ENCODE measurements at regions not wholly inside any gene's neighbourhood (a gene's known extent, or its start where the extent isn't known, plus 50 kb on each side); places are given as distances from the start of the nearest gene placed in this dataset.
"Not testable (repeated sequence)": the region's sequence is repeated elsewhere in the genome, so short reads cannot be mapped to it uniquely, and the experiment has no call there.

DNA sequence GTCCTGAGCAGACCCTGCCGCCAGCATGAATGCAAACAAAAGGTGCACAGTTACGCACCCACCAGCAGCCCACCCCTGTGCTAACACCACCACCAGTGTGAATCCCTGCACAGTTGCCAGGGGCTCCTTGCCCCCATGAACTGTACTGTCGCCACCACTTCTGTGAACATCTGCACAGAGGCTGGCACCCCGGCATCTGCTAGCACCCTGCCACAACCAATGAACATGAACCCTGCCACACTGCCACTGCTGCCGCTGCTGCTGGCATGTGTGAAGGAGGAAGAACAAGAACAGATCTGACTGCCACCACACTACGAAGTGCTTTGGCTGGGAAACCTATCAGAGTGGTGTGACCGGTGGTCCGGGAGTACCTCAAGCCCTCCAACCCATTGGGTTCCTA, 261.3 kb downstream of the PARM1 start:
- no peak for DNase-seq (ENCODE audit: low spot score)
- no peak for TF ChIP-seq EZH2phosphoT487 (IDR thresholded peaks at IDR 0.05)
- TF ChIP-seq EZH2 (IDR thresholded peaks at IDR 0.05), result no peak
- TF ChIP-seq, protein P1, sequence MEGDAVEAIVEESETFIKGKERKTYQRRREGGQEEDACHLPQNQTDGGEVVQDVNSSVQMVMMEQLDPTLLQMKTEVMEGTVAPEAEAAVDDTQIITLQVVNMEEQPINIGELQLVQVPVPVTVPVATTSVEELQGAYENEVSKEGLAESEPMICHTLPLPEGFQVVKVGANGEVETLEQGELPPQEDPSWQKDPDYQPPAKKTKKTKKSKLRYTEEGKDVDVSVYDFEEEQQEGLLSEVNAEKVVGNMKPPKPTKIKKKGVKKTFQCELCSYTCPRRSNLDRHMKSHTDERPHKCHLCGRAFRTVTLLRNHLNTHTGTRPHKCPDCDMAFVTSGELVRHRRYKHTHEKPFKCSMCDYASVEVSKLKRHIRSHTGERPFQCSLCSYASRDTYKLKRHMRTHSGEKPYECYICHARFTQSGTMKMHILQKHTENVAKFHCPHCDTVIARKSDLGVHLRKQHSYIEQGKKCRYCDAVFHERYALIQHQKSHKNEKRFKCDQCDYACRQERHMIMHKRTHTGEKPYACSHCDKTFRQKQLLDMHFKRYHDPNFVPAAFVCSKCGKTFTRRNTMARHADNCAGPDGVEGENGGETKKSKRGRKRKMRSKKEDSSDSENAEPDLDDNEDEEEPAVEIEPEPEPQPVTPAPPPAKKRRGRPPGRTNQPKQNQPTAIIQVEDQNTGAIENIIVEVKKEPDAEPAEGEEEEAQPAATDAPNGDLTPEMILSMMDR (IDR thresholded peaks at IDR 0.05), result no peak
- Histone ChIP-seq H3K4me2 (no peak overlapping the region), H3K9me3 (ENCODE audit: low read depth) (no peaks in the 10 kb centered on the region), H3K9ac (no peak overlapping the region), H3K27me3 (no peaks in the 10 kb centered on the region), H3K4me1 (no peaks in the 10 kb centered on the region), H4K20me1 (ENCODE audit: low read depth) (no peaks in the 10 kb centered on the region), H3K27ac (no peak overlapping the region), H3K4me3 (no peak overlapping the region), H2AFZ (replicated peaks) (no peak overlapping the region), H3K79me2 (ENCODE audit: low read depth) (no peaks in the 10 kb centered on the region), H3F3A (ENCODE audit: low read depth) (no peaks in the 10 kb centered on the region), H3K36me3 (no peaks in the 10 kb centered on the region)
- Mint-ChIP-seq H3K4me1 (peaks cover 10% of the 10 kb centered on the region), H3K4me3 (no peak overlapping the region), H3K9me3 (peaks cover 7% of the 10 kb centered on the region), H3K27me3 (ENCODE audit: insufficient read depth, low read depth) (no peaks in the 10 kb centered on the region), H3K27ac (peak overlapping the region; percentile 13), H3K36me3 (no peaks in the 10 kb centered on the region)

DNA sequence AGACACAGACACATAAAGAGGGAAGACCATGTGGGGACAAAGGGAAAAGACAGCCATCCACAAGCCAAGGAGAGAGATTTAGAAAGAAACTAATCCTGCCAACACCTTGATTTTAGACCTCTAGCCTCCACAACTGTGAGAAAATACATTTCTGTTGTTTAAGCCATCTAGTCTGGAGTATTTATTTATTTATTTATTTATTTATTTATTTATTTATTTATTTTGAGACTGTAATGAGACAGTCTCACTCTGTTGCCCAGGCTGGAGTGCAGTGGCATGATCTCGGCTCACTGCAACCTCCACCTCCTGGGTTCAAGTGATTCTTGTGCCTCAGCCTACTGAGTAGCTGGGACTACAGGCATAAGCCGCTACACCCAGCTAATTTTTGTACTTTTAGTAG, 259.3 kb downstream of the PARM1 start:
- not testable (repeated sequence) for H3K36me3 ChIP-seq; H2AFZ ChIP-seq (replicated peaks); H4K20me1 ChIP-seq (ENCODE audit: low read depth); H3K79me2 ChIP-seq (ENCODE audit: low read depth); DNase-seq (ENCODE audit: low spot score); H3F3A ChIP-seq (ENCODE audit: low read depth); H3K4me1 ChIP-seq; H3K4me2 ChIP-seq; H3K27ac ChIP-seq; H3K27ac Mint-ChIP-seq; H3K4me3 ChIP-seq; H3K4me3 Mint-ChIP-seq; H3K9ac ChIP-seq; H3K27me3 Mint-ChIP-seq (ENCODE audit: insufficient read depth, low read depth); H3K27me3 ChIP-seq; H3K9me3 ChIP-seq (ENCODE audit: low read depth); H3K36me3 Mint-ChIP-seq; H3K9me3 Mint-ChIP-seq
- H3K4me1 Mint-ChIP-seq, result peaks cover 10% of the 10 kb centered on the region

DNA sequence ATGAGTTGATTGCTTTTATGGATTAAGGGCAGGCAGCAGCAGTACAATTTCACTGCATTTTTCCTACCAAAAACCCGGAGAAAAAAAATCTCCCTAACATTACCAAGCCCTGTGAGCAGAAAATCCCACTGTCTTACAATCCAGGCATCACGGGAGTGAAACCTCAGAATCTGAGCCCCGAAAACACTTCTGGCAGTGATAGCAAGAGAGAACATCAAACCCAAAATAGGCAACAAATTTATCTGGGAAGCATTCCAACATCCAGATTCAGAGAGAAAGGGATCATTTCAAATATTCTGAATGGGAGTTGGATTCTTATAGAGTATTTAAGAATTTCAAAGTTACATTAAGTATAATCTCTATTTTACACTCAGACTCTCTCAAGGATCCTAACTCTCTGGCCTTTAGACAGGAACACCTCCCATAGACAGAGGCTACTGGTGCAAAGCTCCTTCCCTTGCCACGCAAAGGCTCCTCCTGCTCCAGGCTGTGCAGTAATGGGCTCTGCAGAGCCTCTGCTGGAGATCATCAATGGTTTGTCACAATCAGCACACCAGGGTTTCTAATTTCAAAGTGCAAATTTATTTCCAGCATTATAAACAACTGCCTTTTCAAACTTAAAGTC, 256.9 kb downstream of the PARM1 start:
- Mint-ChIP-seq H3K27me3 (ENCODE audit: insufficient read depth, low read depth) (no peaks in the 10 kb centered on the region), H3K27ac (no peak overlapping the region), H3K9me3 (peaks cover 1% of the 10 kb centered on the region), H3K4me3 (no peak overlapping the region), H3K36me3 (no peaks in the 10 kb centered on the region), H3K4me1 (peaks cover 10% of the 10 kb centered on the region)
- no peaks in the 10 kb centered on the region for H3K4me1 ChIP-seq
- H3K27me3 ChIP-seq, result no peaks in the 10 kb centered on the region
- H3K36me3 ChIP-seq, result no peaks in the 10 kb centered on the region
- peak overlapping the region; percentile 41 for H2AFZ ChIP-seq (replicated peaks)
- H3K9me3 ChIP-seq (ENCODE audit: low read depth), result no peaks in the 10 kb centered on the region
- no peak overlapping the region for H3K4me3 ChIP-seq
- no peak overlapping the region for H3K4me2 ChIP-seq
- H4K20me1 ChIP-seq (ENCODE audit: low read depth), result no peaks in the 10 kb centered on the region
- peak; percentile 24 for DNase-seq (ENCODE audit: low spot score)
- no peak for TF ChIP-seq EZH2 (IDR thresholded peaks at IDR 0.05)
- no peak for TF ChIP-seq EZH2phosphoT487 (IDR thresholded peaks at IDR 0.05)
- TF ChIP-seq, protein P1 (IDR thresholded peaks at IDR 0.05), result no peak
- H3K27ac ChIP-seq, result no peak overlapping the region
- H3K79me2 ChIP-seq (ENCODE audit: low read depth), result no peaks in the 10 kb centered on the region
- H3K9ac ChIP-seq, result no peak overlapping the region
- H3F3A ChIP-seq (ENCODE audit: low read depth), result no peaks in the 10 kb centered on the region

DNA sequence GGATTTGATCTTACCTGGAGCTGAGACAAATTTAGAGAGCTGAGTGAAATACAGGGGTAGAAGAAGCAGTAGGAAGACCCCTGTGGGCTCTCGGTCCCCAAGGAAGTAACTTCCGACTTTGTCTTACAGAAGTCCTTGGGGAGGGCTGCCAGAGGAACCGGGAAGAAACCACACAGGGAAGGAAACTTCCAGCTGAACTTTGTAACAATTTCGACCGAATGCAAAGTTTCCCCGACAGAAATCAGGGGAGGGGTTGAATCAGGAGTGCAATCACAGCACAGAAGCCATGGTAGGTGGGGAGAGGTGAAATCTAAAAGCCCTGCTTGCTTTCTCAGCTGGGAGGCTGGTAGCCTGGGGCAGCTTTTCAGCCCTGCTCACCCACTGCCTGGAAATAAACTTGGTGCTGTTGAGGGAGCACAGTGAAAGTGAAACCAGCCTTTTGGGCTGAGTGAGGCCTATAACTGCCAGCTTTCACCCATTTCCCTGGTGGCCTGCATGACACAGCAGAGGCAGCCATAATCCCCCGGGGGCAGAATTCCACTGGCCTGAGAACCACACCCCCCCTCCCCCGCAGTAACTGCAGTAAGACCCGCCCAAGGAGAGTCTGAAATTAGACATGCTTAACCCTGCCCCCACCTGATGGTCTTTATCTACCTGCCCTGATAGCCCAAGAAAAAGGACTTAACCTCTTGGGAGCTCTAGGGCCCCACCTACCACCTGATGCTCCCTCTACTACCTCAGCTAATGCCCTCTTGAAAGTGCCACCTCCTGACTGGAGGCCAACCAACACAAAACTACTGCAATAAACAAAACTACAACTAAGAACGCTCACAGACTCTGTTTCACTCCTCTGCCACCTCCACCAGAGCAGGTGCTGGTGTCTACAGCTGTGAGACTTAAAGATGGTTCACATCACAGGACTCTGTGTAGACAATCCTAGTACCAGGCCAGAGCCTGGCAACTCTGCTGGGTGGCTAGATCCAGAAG, 248.2 kb downstream of the PARM1 start:
- H3K27me3 Mint-ChIP-seq (ENCODE audit: insufficient read depth, low read depth), result no peaks in the 10 kb centered on the region
- Histone ChIP-seq H3K9me3 (ENCODE audit: low read depth) (no peaks in the 10 kb centered on the region), H3K27ac (no peak overlapping the region), H3K9ac (no peak overlapping the region), H3K4me2 (no peak overlapping the region), H3K4me3 (no peak overlapping the region), H3K36me3 (no peaks in the 10 kb centered on the region), H3K4me1 (no peaks in the 10 kb centered on the region), H3K27me3 (no peaks in the 10 kb centered on the region), H2AFZ (replicated peaks) (peak overlapping the region; percentile 22), H4K20me1 (ENCODE audit: low read depth) (no peaks in the 10 kb centered on the region), H3F3A (ENCODE audit: low read depth) (no peaks in the 10 kb centered on the region), H3K79me2 (ENCODE audit: low read depth) (no peaks in the 10 kb centered on the region)
- no peak for DNase-seq (ENCODE audit: low spot score)
- H3K36me3 Mint-ChIP-seq, result peaks cover 6% of the 10 kb centered on the region
- H3K4me1 Mint-ChIP-seq, result peaks cover 3% of the 10 kb centered on the region
- no peak overlapping the region for H3K4me3 Mint-ChIP-seq
- no peak overlapping the region for H3K27ac Mint-ChIP-seq
- peaks cover 21% of the 10 kb centered on the region for H3K9me3 Mint-ChIP-seq
- TF ChIP-seq, protein P1 (IDR thresholded peaks at IDR 0.05), result no peak
- TF ChIP-seq EZH2 (IDR thresholded peaks at IDR 0.05), result no peak
- no peak for TF ChIP-seq EZH2phosphoT487 (IDR thresholded peaks at IDR 0.05)
